NT2/D1 (cell line): ENCODE measurements at regions not wholly inside any gene's neighbourhood (a gene's known extent, or its start where the extent isn't known, plus 50 kb on each side); places are given as distances from the start of the nearest gene placed in this dataset.

Source experiments
- SUZ12 ChIP-seq: IDR thresholded peaks from 2 replicates; pipeline ENCODE4 v1.6.1; 2011; ENCODE audit not compliant: insufficient read length, insufficient read depth; ENCODE audit errors: extremely low read depth
- YY1 ChIP-seq: IDR thresholded peaks from 2 replicates; pipeline ENCODE4 v1.6.1; 2011; ENCODE audit not compliant: insufficient read length, insufficient read depth

DNA sequence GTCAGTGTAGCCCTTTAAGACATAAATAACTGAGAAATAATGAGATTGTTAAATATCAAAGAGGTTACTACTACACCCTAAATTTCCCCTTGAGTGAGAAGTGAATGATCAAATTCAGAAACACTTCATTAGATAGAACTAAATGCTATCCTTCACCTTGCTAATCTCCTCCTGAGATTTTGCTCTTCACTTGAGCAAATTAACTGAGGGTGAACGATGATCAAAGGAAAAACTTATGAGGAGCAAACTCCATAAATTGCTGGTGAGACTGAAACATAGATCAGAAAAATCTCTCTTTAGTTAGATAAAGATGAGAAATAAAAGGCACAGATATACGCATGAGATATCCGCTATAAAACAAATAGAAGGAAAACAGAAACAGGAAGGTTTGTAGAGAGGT lies 63.1 kb upstream of the TANC1 start:
- TF ChIP-seq SUZ12 (no peak), YY1 (no peak)
